ENCODE measurements at regions not wholly inside any gene's neighbourhood (a gene's known extent, or its start where the extent isn't known, plus 50 kb on each side); places are given as distances from the start of the nearest gene placed in this dataset.
A peak's percentile ranks its signal among the peaks of the same experiment; 100 is the strongest.

GRCh38 chr4:130636486-130636885 is 1540.5 kb downstream of the C4orf33 start:
- 41% methylated on average over 3 of the region's 5 CpGs for WGBS (ENCODE audit: insufficient coverage, low coverage, low lambda C conversion rate, missing lambda C conversion rate)
- Histone ChIP-seq H3K4me3 (no peak overlapping the region), H3K27ac (no peak overlapping the region), H3K36me3 (no peaks in the 10 kb centered on the region), H3K9me3 (no peaks in the 10 kb centered on the region), H3K4me1 (no peaks in the 10 kb centered on the region), H3K27me3 (no peaks in the 10 kb centered on the region)
- ATAC-seq = no peak
- TF ChIP-seq POLR2A (IDR thresholded peaks at IDR 0.05) = no peak
- no peak for TF ChIP-seq CTCF (IDR thresholded peaks at IDR 0.05)
- intact Hi-C loops (cut with DNase I) = no loop called here
- no peak for DNase-seq

GRCh38 chr4:130640592-130640991 is 1544.6 kb downstream of the C4orf33 start:
- no peak for ATAC-seq
- WGBS (ENCODE audit: insufficient coverage, low coverage, low lambda C conversion rate, missing lambda C conversion rate) = 43% methylated on average over 2 of the region's 2 CpGs

GRCh38 chr4:130646886-130647285 is 1550.9 kb downstream of the C4orf33 start:
- Histone ChIP-seq H3K27me3 (no peaks in the 10 kb centered on the region), H3K9me3 (no peaks in the 10 kb centered on the region), H3K27ac (no peak overlapping the region), H3K36me3 (no peaks in the 10 kb centered on the region), H3K4me3 (no peak overlapping the region), H3K4me1 (peaks cover 0 to 3% (median 0%) of the 10 kb centered on the region in 4 donors)
- no peak for TF ChIP-seq POLR2A (IDR thresholded peaks at IDR 0.05)
- no peak for TF ChIP-seq CTCF (IDR thresholded peaks at IDR 0.05)
- intact Hi-C loops (cut with DNase I) = no loop called here
- DNase-seq = no peak
- ATAC-seq = no peak

More at GRCh38 chr4:130640592-130640991, 1544.6 kb downstream of the C4orf33 start:
- intact Hi-C loops (cut with DNase I) = no loop called here
- Histone ChIP-seq H3K4me1 (no peaks in the 10 kb centered on the region), H3K27me3 (no peaks in the 10 kb centered on the region), H3K36me3 (no peaks in the 10 kb centered on the region), H3K4me3 (no peak overlapping the region), H3K27ac (no peak overlapping the region), H3K9me3 (no peaks in the 10 kb centered on the region)
- no peak for TF ChIP-seq POLR2A (IDR thresholded peaks at IDR 0.05)
- no peak for TF ChIP-seq CTCF (IDR thresholded peaks at IDR 0.05)
- DNase-seq = no peak

GRCh38 chr4:130648570-130648969 is 1552.6 kb downstream of the C4orf33 start:
- DNase-seq = no peak
- Histone ChIP-seq H3K9me3 (no peaks in the 10 kb centered on the region), H3K27ac (no peak overlapping the region), H3K27me3 (no peaks in the 10 kb centered on the region), H3K4me1 (peaks cover 0 to 3% (median 0%) of the 10 kb centered on the region in 4 donors), H3K4me3 (peak overlapping the region in 2 of 3 donors; percentile 8 to 28), H3K36me3 (no peaks in the 10 kb centered on the region)
- no peak for TF ChIP-seq POLR2A (IDR thresholded peaks at IDR 0.05)
- no peak for TF ChIP-seq CTCF (IDR thresholded peaks at IDR 0.05)
- ATAC-seq = peak; percentile 38 to 86 (median 64)
- intact Hi-C loops (cut with DNase I) = no loop called here
- 51% methylated on average over 2 of the region's 2 CpGs for WGBS (ENCODE audit: insufficient coverage, low coverage, low lambda C conversion rate, missing lambda C conversion rate)

GRCh38 chr4:130653842-130654241 is 1557.9 kb downstream of the C4orf33 start:
- ATAC-seq = no peak
- TF ChIP-seq CTCF (IDR thresholded peaks at IDR 0.05) = no peak
- no peak for TF ChIP-seq POLR2A (IDR thresholded peaks at IDR 0.05)

More at GRCh38 chr4:130653842-130654241, 1557.9 kb downstream of the C4orf33 start:
- Histone ChIP-seq H3K4me3 (no peak overlapping the region), H3K36me3 (no peaks in the 10 kb centered on the region), H3K27me3 (no peaks in the 10 kb centered on the region), H3K9me3 (no peaks in the 10 kb centered on the region), H3K27ac (no peak overlapping the region), H3K4me1 (peaks cover 0 to 2% (median 0%) of the 10 kb centered on the region in 4 donors)
- WGBS (ENCODE audit: insufficient coverage, low coverage, low lambda C conversion rate, missing lambda C conversion rate) = 36% methylated on average over 6 of the region's 6 CpGs
- intact Hi-C loops (cut with DNase I) = no loop called here
- DNase-seq = no peak

Measured in right lobe of liver (tissue), 6 donors.